Keratinocyte (primary cell): ENCODE measurements at regions not wholly inside any gene's neighbourhood (a gene's known extent, or its start where the extent isn't known, plus 50 kb on each side); places are given as distances from the start of the nearest gene placed in this dataset.

Source experiments
- CTCF ChIP-seq, 3 experiments: IDR thresholded peaks in 1 of 3; conservative IDR thresholded peaks in 1 of 3; optimal IDR thresholded peaks in 1 of 3; 2 replicates in 2 of 3; 3 replicates in 1 of 3; pipeline versions ENCODE3 to v1.5.1; 2011; ENCODE audit warnings: low read length in 3 of 3, mild to moderate bottlenecking in 3 of 3, moderate library complexity in 2 of 3, control low read depth in 1 of 3, inconsistent platforms in 1 of 3; ENCODE audit not compliant: insufficient read depth in 2 of 3; ENCODE audit errors: extremely low read depth in 1 of 3
- EZH2 ChIP-seq: IDR thresholded peaks from one replicate; pipeline ENCODE4 v1.6.1; 2012; ENCODE audit warnings: inconsistent platforms, mild to moderate bottlenecking, low read length, moderate library complexity

- TF ChIP-seq CTCF (optimal IDR thresholded peaks at IDR 0.05 in 1 of 3, IDR thresholded peaks at IDR 0.05 in 1 of 3, conservative IDR thresholded peaks at IDR 0.05 in 1 of 3; ENCODE audit: extremely low read depth in 1 of 3, insufficient read depth in 2 of 3, low read length in 3 of 3), result no peak
- no peak for TF ChIP-seq EZH2
Measured at GRCh38 chr9:71521132-71521531, 247.2 kb downstream of the CEMIP2 start.
